B cell (primary cell): ENCODE measurements at regions not wholly inside any gene's neighbourhood (a gene's known extent, or its start where the extent isn't known, plus 50 kb on each side); places are given as distances from the start of the nearest gene placed in this dataset.
"Not testable (repeated sequence)": the region's sequence is repeated elsewhere in the genome, so short reads cannot be mapped to it uniquely, and the experiment has no call there.

Experiments used
- ATAC-seq: fragments of 200-7000 bp; cut with Tn5 transposase; one replicate; pipeline ENCODE4 v1.10.0; 2021; ENCODE audit warnings: low read depth, mild to moderate bottlenecking, moderate number of reproducible peaks, moderate library complexity
- CTCF ChIA-PET: fragments of 350-600 bp; sonication (Branson Sonifier 250); formaldehyde crosslinking; loops from one replicate; lab custom pipeline; 2021; ENCODE audit warnings: antibody characterized with exemption, inconsistent platforms; lab: Charles Lee
- POLR2A ChIA-PET: fragments of 350-600 bp; sonication (Branson Sonifier 250); formaldehyde crosslinking; loops from one replicate; lab custom pipeline; 2021; ENCODE audit warnings: antibody characterized with exemption; lab: Charles Lee
- DNase-seq: peaks from one replicate; pipeline ENCODE4 v3.0.0; 2013
- H2AFZ ChIP-seq: 2 replicates; pipeline ENCODE4 v1.6.1; 2012; ENCODE audit warnings: mild to moderate bottlenecking, low read depth, low read length; ENCODE audit not compliant: insufficient read depth, poor library complexity, severe bottlenecking
- H3K27ac ChIP-seq, 2 donors: 1 replicate in 1 of 2; 2 replicates in 1 of 2; pipeline ENCODE4 v1.5.1; 2012 to 2013; ENCODE audit warnings: low read length in 2 of 2, mild to moderate bottlenecking in 2 of 2, moderate library complexity in 1 of 2
- H3K27me3 ChIP-seq, 4 experiments: fragments of 200-600 bp in 1 of 4; sonication (generic) in 1 of 4; replicated peaks in 1 of 4; 1 replicate in 2 of 4; 2 replicates in 2 of 4; pipeline versions ENCODE4 v1.6.1 to v1.7.0; 2013 to 2016; ENCODE audit warnings: low read length in 3 of 4, mild to moderate bottlenecking in 2 of 4, mixed read lengths in 1 of 4, moderate library complexity in 1 of 4; ENCODE audit not compliant: insufficient read depth in 4 of 4, control insufficient read depth in 3 of 4; ENCODE audit errors: control extremely low read depth in 1 of 4
- H3K36me3 ChIP-seq, 2 experiments: replicated peaks in 1 of 2; 1 replicate in 1 of 2; 2 replicates in 1 of 2; pipeline versions ENCODE4 v1.6.1 to v1.7.1; 2013; ENCODE audit warnings: low read length in 1 of 2; ENCODE audit not compliant: insufficient read depth in 2 of 2, control insufficient read depth in 1 of 2; ENCODE audit errors: control extremely low read depth in 1 of 2, extremely low read depth in 1 of 2
- H3K4me1 ChIP-seq, 2 donors: fragments of 200-600 bp in 1 of 2; sonication (generic) in 1 of 2; 1 replicate in 1 of 2; 2 replicates in 1 of 2; pipeline versions ENCODE4 v1.5.1 to v1.6.1; 2013 to 2017; ENCODE audit warnings: low read length in 2 of 2; ENCODE audit not compliant: control insufficient read depth in 2 of 2, insufficient read depth in 2 of 2
- H3K4me2 ChIP-seq: replicated peaks from 2 replicates; pipeline ENCODE3; 2012; ENCODE audit warnings: mild to moderate bottlenecking, low read depth, low read length; ENCODE audit not compliant: poor library complexity, severe bottlenecking
- H3K4me3 ChIP-seq, 5 experiments: fragments of 200-600 bp in 1 of 5; sonication (generic) in 1 of 5; 1 replicate in 3 of 5; 2 replicates in 2 of 5; pipeline versions ENCODE4 v1.5.1 to v1.7.0; 2011 to 2016; ENCODE audit warnings: low read length in 4 of 5, mild to moderate bottlenecking in 4 of 5, low read depth in 2 of 5, control low read depth in 1 of 5, moderate library complexity in 1 of 5; ENCODE audit not compliant: insufficient read depth in 1 of 5; ENCODE audit errors: control extremely low read depth in 1 of 5, extremely low read depth in 1 of 5
- H3K79me2 ChIP-seq: fragments of 200-600 bp; sonication (generic); one replicate; pipeline ENCODE4 v1.6.0; 2016; ENCODE audit warnings: low read length; ENCODE audit not compliant: control insufficient read depth, insufficient read depth
- H3K9ac ChIP-seq: fragments of 200-600 bp; sonication (generic); 2 replicates; pipeline ENCODE4 v1.6.1; 2017; ENCODE audit warnings: mild to moderate bottlenecking, low read length, moderate library complexity
- H3K9me3 ChIP-seq, 3 donors: one replicate each; pipeline versions ENCODE4 v1.6.1 to v1.7.1; 2013; ENCODE audit warnings: low read length in 2 of 3; ENCODE audit not compliant: control insufficient read depth in 2 of 3, insufficient read depth in 1 of 3; ENCODE audit errors: control extremely low read depth in 1 of 3
- H4K20me1 ChIP-seq: 2 replicates; pipeline ENCODE4 v1.6.0; 2012; ENCODE audit warnings: mild to moderate bottlenecking, low read length; ENCODE audit not compliant: insufficient read depth, control insufficient read depth, poor library complexity, severe bottlenecking
- H3K27ac Mint-ChIP-seq: one replicate; pipeline ENCODE4 v1.8.0; 2021; ENCODE audit warnings: mixed read lengths
- H3K27me3 Mint-ChIP-seq: one replicate; pipeline ENCODE4 v1.8.0; 2021; ENCODE audit warnings: mixed read lengths
- H3K4me1 Mint-ChIP-seq: one replicate; pipeline ENCODE4 v1.8.0; 2021; ENCODE audit warnings: mixed read lengths
- H3K4me3 Mint-ChIP-seq: one replicate; pipeline ENCODE4 v1.8.0; 2021; ENCODE audit warnings: mixed read lengths
- H3K9me3 Mint-ChIP-seq: one replicate; pipeline ENCODE4 v1.8.0; 2022; ENCODE audit warnings: mixed read lengths; ENCODE audit not compliant: insufficient read depth
- CTCF ChIP-seq: fragments of 200-600 bp; IDR thresholded peaks from one replicate; pipeline ENCODE4 v1.8.0; 2022; ENCODE audit warnings: antibody characterized with exemption, mild to moderate bottlenecking
- EZH2 ChIP-seq: IDR thresholded peaks from 2 replicates; pipeline ENCODE4 v1.6.1; 2012; ENCODE audit warnings: borderline replicate concordance, low read depth, mild to moderate bottlenecking, moderate library complexity, low read length; ENCODE audit not compliant: insufficient read depth, poor library complexity, severe bottlenecking
- WGBS: methylation state at CpG from one replicate; pipeline ENCODE4 v1.1.5; 2013; ENCODE audit warnings: missing lambda C conversion rate; ENCODE audit not compliant: insufficient coverage; 5-methylcytosine and 5-hydroxymethylcytosine counted together
- intact Hi-C: fragments of 100-400 bp; cut with micrococcal nuclease; formaldehyde crosslinking; loops from one replicate; pipeline ENCODE4 v1.10.0; 2022

- no peak for DNase-seq
- WGBS: 70% methylated on average over 1 of the region's 5 CpGs
- Histone ChIP-seq H3K9ac (no peak overlapping the region), H4K20me1 (no peaks in the 10 kb centered on the region), H2AFZ (no peak overlapping the region), H3K27me3 (no peaks in the 10 kb centered on the region), H3K4me3 (no peak overlapping the region), H3K4me1 (no peaks in the 10 kb centered on the region), H3K79me2 (no peaks in the 10 kb centered on the region), H3K27ac (no peak overlapping the region), H3K9me3 (no peaks in the 10 kb centered on the region), H3K4me2 (no peak overlapping the region), H3K36me3 (no peaks in the 10 kb centered on the region)
- no peak overlapping the region for H3K4me3 Mint-ChIP-seq
- intact Hi-C loops: no loop called here
- no peaks in the 10 kb centered on the region for H3K27me3 Mint-ChIP-seq
- H3K4me1 Mint-ChIP-seq: no peaks in the 10 kb centered on the region
- H3K27ac Mint-ChIP-seq: no peak overlapping the region
- no peaks in the 10 kb centered on the region for H3K9me3 Mint-ChIP-seq
- TF ChIP-seq EZH2 (no peak), CTCF (no peak)
- no peak for ATAC-seq
- POLR2A ChIA-PET: no interaction called here
- CTCF ChIA-PET: no interaction called here
Observed at GRCh38 chr5:116709082-116709481, 134.5 kb upstream of the SEMA6A start.

DNA sequence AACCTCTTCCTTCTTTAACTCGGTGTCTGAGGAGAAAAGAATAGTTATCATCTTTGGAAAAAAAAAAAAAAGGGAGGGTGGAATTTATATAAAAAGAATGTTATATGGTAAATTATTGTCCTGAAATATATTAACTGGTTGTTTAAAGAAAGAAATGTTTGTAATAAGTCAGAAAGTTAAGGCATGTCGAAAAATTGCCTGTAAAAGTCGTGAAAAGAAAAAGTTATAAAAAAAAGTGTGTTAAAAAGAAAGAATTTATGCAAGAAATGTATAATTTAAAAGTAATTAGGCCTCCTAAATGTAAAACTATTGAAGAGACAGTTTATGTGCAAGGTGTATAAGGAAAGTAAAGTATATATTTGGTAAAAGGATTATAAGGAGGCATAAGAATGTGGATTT lies 130.5 kb upstream of the SEMA6A start:
- no CpG with 5 or more reads among the region's 3 CpGs for WGBS
- H3K9me3 Mint-ChIP-seq, ATAC-seq, H3K4me1 ChIP-seq, H3K4me1 Mint-ChIP-seq, CTCF ChIA-PET, H4K20me1 ChIP-seq, H3K9ac ChIP-seq, H3K4me2 ChIP-seq, DNase-seq, H3K9me3 ChIP-seq, H2AFZ ChIP-seq, H3K27ac ChIP-seq, H3K27me3 Mint-ChIP-seq, POLR2A ChIA-PET, intact Hi-C loops, H3K4me3 ChIP-seq, H3K27ac Mint-ChIP-seq, H3K79me2 ChIP-seq, H3K27me3 ChIP-seq, H3K4me3 Mint-ChIP-seq, H3K36me3 ChIP-seq: not testable (repeated sequence)
